Stimulated activated CD4-positive, alpha-beta T cell treated with anti-CD3 and anti-CD28 coated beads, Interleukin-1b, Interleukin-23, amount 100 ng/mL, for 24 hours (primary cell): ENCODE measurements at regions not wholly inside any gene's neighbourhood (a gene's known extent, or its start where the extent isn't known, plus 50 kb on each side); places are given as distances from the start of the nearest gene placed in this dataset.
"Not testable (repeated sequence)": the region's sequence is repeated elsewhere in the genome, so short reads cannot be mapped to it uniquely, and the experiment has no call there.

Source experiments
- DNase-seq, 4 experiments: peaks; one replicate each; pipeline ENCODE4 v3.0.0-alpha.2; 2020; ENCODE audit warnings: low read depth in 4 of 4, low spot score in 1 of 4

GRCh38 chr2:106261871-106262321 is 67.8 kb upstream of the UXS1 start:
- no peak for DNase-seq

- DNase-seq, result not testable (repeated sequence)
These were observed 64.8 kb upstream of the UXS1 start for GRCh38 chr2:106258859-106259258.

GRCh38 chr2:106257830-106258229 is 63.7 kb upstream of the UXS1 start:
- no peak for DNase-seq

GRCh38 chr2:106257135-106257534 is 63.0 kb upstream of the UXS1 start:
- no peak for DNase-seq

- DNase-seq, result not testable (repeated sequence)
These were observed 55.2 kb upstream of the UXS1 start for GRCh38 chr2:106249157-106249828.

- not testable (repeated sequence) for DNase-seq
These were observed 54.5 kb upstream of the UXS1 start for GRCh38 chr2:106248548-106249151.
